Panc1 (cell line): ENCODE measurements at regions not wholly inside any gene's neighbourhood (a gene's known extent, or its start where the extent isn't known, plus 50 kb on each side); places are given as distances from the start of the nearest gene placed in this dataset.

Experiments used
- POLR2AphosphoS5 ChIP-seq: IDR thresholded peaks from 2 replicates; pipeline ENCODE4 v1.6.1; 2012; ENCODE audit warnings: mild to moderate bottlenecking, low read depth, low read length, moderate library complexity
- SIN3A ChIP-seq: IDR thresholded peaks from 2 replicates; pipeline ENCODE4 v1.6.1; 2012; ENCODE audit warnings: low read depth, mild to moderate bottlenecking, low read length, moderate library complexity, borderline replicate concordance; ENCODE audit not compliant: insufficient read depth

GRCh38 chr3:22106213-22106896 is 355.3 kb upstream of the ZNF385D start:
- TF ChIP-seq POLR2AphosphoS5 (no peak), SIN3A (no peak)
